ENCODE measurements at regions not wholly inside any gene's neighbourhood (a gene's known extent, or its start where the extent isn't known, plus 50 kb on each side); places are given as distances from the start of the nearest gene placed in this dataset.

DNA sequence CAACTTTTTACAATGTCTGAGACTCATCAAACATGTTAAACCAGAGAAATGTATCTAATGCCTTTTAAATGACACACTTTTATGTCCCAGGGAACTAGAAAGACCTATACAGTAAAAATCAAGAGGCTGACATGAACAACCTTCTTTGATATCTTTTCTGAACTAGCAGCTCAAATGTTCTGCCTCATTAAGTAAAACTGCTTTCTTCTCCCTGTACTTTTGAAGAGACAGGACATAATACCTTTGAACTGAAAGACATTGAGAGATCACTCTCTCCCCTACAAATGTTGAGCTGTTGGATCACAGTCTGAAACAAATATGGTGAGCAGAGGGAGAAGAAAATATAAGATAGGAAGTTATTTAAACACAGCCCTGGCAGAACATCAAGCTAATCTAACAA lies 123.0 kb downstream of the FAM181B start:
- no peak overlapping the region for H3K4me3 ChIP-seq (ENCODE audit: low read depth, low read length)
- no peak for DNase-seq (ENCODE audit: low read depth, low spot score)
- ChIA-PET POLR2A (no interaction called here), CTCF (no interaction called here)
- no peaks in the 10 kb centered on the region for H3K27me3 ChIP-seq (ENCODE audit: control insufficient read depth, insufficient read depth, low read length)
- TF ChIP-seq, protein P1, sequence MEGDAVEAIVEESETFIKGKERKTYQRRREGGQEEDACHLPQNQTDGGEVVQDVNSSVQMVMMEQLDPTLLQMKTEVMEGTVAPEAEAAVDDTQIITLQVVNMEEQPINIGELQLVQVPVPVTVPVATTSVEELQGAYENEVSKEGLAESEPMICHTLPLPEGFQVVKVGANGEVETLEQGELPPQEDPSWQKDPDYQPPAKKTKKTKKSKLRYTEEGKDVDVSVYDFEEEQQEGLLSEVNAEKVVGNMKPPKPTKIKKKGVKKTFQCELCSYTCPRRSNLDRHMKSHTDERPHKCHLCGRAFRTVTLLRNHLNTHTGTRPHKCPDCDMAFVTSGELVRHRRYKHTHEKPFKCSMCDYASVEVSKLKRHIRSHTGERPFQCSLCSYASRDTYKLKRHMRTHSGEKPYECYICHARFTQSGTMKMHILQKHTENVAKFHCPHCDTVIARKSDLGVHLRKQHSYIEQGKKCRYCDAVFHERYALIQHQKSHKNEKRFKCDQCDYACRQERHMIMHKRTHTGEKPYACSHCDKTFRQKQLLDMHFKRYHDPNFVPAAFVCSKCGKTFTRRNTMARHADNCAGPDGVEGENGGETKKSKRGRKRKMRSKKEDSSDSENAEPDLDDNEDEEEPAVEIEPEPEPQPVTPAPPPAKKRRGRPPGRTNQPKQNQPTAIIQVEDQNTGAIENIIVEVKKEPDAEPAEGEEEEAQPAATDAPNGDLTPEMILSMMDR (IDR thresholded peaks at IDR 0.05; ENCODE audit: low read depth, low read length), result no peak
- H3K27ac ChIP-seq (ENCODE audit: low read depth, low read length), result no peak overlapping the region
- H3K9me3 ChIP-seq (ENCODE audit: control insufficient read depth, insufficient read depth, low read length), result no peaks in the 10 kb centered on the region

DNA sequence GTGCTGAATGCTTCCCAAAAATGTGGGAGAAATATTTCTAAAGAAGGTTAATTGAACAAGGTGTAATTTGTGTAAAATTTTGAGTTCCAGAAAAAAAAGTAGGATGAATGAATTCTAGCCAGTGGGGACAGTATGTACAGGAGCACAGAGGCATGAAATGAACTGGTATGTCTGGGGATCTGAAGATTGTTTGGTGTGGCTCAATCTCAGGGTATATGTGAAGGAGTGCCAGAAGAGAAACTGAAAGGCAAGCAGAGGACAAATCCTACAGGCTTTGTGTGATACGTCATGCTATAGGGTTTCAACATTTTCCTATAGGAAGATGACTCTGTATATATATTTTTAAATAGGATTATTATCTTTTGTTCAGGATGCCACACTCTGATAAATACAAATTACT lies 126.9 kb downstream of the FAM181B start:
- no peak overlapping the region for H3K4me3 ChIP-seq (ENCODE audit: low read depth, low read length)
- CTCF ChIA-PET, result no interaction called here
- DNase-seq (ENCODE audit: low read depth, low spot score), result no peak
- no peaks in the 10 kb centered on the region for H3K27me3 ChIP-seq (ENCODE audit: control insufficient read depth, insufficient read depth, low read length)
- TF ChIP-seq, protein P1 (IDR thresholded peaks at IDR 0.05; ENCODE audit: low read depth, low read length), result no peak
- H3K27ac ChIP-seq (ENCODE audit: low read depth, low read length), result no peak overlapping the region
- no peaks in the 10 kb centered on the region for H3K9me3 ChIP-seq (ENCODE audit: control insufficient read depth, insufficient read depth, low read length)
- POLR2A ChIA-PET, result no interaction called here

DNA sequence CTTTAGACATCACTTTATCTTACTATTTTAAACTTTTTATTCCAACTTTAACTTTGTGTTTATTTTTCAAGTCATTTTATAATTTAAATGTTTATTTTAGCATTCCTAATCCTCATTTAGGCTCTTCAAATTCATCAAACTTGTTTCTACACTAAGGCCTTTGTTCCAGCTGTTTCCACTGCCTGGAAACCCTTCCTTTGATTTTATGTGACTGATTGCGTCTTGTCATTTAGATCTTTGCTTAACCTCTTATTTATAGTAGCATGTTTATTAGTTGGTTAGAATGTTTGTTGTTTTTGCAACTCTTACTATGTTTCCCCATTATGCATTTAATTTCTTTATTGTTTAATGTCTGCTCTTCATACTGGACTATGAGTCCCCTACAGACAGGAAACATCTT lies 132.0 kb downstream of the FAM181B start:
- CTCF ChIA-PET, result no interaction called here
- no peak for DNase-seq (ENCODE audit: low read depth, low spot score)
- no peaks in the 10 kb centered on the region for H3K27me3 ChIP-seq (ENCODE audit: control insufficient read depth, insufficient read depth, low read length)
- TF ChIP-seq, protein P1 (IDR thresholded peaks at IDR 0.05; ENCODE audit: low read depth, low read length), result no peak
- no peak overlapping the region for H3K4me3 ChIP-seq (ENCODE audit: low read depth, low read length)
- H3K27ac ChIP-seq (ENCODE audit: low read depth, low read length), result no peak overlapping the region
- POLR2A ChIA-PET, result no interaction called here
- H3K9me3 ChIP-seq (ENCODE audit: control insufficient read depth, insufficient read depth, low read length), result no peaks in the 10 kb centered on the region

DNA sequence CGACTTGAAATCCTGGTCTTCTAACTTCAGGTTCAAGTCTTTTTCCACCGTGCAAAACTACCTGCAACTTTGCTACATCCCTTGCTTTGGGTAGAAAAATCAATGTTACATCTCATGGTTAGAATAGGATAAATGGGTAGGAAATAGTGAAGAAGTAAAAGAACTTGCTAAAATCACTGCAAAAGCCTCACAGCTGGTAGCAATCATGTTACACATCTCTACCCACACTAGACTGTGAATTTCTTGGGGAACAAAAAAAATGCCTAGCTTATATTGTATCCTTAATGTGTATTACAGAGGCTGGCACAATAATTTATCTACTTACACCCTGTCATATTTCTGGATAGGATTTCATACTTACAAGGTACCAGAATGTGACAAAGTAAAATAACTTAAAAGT lies 133.8 kb downstream of the FAM181B start:
- POLR2A ChIA-PET, result no interaction called here

DNA sequence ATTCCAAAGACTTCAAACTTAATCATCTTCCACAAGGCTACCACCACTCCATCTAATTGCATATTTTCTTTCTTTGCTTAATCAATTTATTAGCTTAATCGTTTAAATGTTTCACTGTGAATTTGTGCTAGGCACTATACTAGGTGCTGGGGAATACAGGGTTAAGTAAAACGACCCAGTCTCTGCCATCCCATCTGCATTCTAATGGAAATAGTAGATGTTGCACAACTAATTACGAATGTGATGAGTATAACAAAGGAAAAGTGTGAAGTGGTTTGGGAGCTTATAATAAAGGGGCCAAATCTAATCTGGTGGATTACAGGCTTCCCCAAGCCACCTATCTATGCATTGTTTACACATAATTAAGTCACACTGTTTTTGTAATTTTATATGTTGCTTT lies 147.1 kb downstream of the FAM181B start:
- POLR2A ChIA-PET, result no interaction called here
- CTCF ChIA-PET, result no interaction called here
- TF ChIP-seq, protein P1 (IDR thresholded peaks at IDR 0.05; ENCODE audit: low read depth, low read length), result no peak

More for the DNA sequence above, 133.8 kb downstream of the FAM181B start:
- Histone ChIP-seq H3K27me3 (ENCODE audit: control insufficient read depth, insufficient read depth, low read length) (no peaks in the 10 kb centered on the region), H3K4me3 (ENCODE audit: low read depth, low read length) (no peak overlapping the region), H3K27ac (ENCODE audit: low read depth, low read length) (no peak overlapping the region), H3K9me3 (ENCODE audit: control insufficient read depth, insufficient read depth, low read length) (no peaks in the 10 kb centered on the region)
- TF ChIP-seq, protein P1 (IDR thresholded peaks at IDR 0.05; ENCODE audit: low read depth, low read length), result no peak
- no peak for DNase-seq (ENCODE audit: low read depth, low spot score)
- CTCF ChIA-PET, result no interaction called here

More for the DNA sequence above, 147.1 kb downstream of the FAM181B start:
- Histone ChIP-seq H3K9me3 (ENCODE audit: control insufficient read depth, insufficient read depth, low read length) (no peaks in the 10 kb centered on the region), H3K27me3 (ENCODE audit: control insufficient read depth, insufficient read depth, low read length) (no peaks in the 10 kb centered on the region), H3K4me3 (ENCODE audit: low read depth, low read length) (no peak overlapping the region), H3K27ac (ENCODE audit: low read depth, low read length) (no peak overlapping the region)
- no peak for DNase-seq (ENCODE audit: low read depth, low spot score)
